Tongue (tissue), 1 donor: ENCODE measurements at regions not wholly inside any gene's neighbourhood (a gene's known extent, or its start where the extent isn't known, plus 50 kb on each side); places are given as distances from the start of the nearest gene placed in this dataset.

ENCODE experiments used
- DNase-seq: peaks from one replicate; pipeline ENCODE4 v3.0.0-alpha.2; 2015

GRCh38 chr6:143594647-143595046, 83.1 kb upstream of the PHACTR2 start:
- peak; percentile 54 for DNase-seq

- no peak for DNase-seq
Measured at GRCh38 chr6:143592335-143592734, 80.8 kb upstream of the FUCA2 start.

- no peak for DNase-seq
Measured at GRCh38 chr6:143591441-143591840, 79.9 kb upstream of the FUCA2 start.

GRCh38 chr6:143589162-143589561, 77.6 kb upstream of the FUCA2 start:
- no peak for DNase-seq

GRCh38 chr6:143586557-143586956, 75.0 kb upstream of the FUCA2 start:
- DNase-seq = no peak

- DNase-seq = peak; percentile 50
Measured at GRCh38 chr6:143585716-143586115, 74.2 kb upstream of the FUCA2 start.

GRCh38 chr6:143585241-143585640, 73.7 kb upstream of the FUCA2 start:
- no peak for DNase-seq

GRCh38 chr6:143583542-143584327, 72.2 kb upstream of the FUCA2 start:
- peak; percentile 85 for DNase-seq

- DNase-seq = no peak
Measured at GRCh38 chr6:143581835-143582480, 70.4 kb upstream of the FUCA2 start.

- peak; percentile 65 for DNase-seq
Measured at GRCh38 chr6:143579703-143580102, 68.2 kb upstream of the FUCA2 start.

GRCh38 chr6:143578054-143578453, 66.5 kb upstream of the FUCA2 start:
- DNase-seq = no peak

- peak; percentile 92 for DNase-seq
Measured at GRCh38 chr6:143575901-143576426, 64.4 kb upstream of the FUCA2 start.

- DNase-seq = peak; percentile 92
Measured at GRCh38 chr6:143575440-143575839, 63.9 kb upstream of the FUCA2 start.

- no peak for DNase-seq
Measured at GRCh38 chr6:143570147-143570853, 58.8 kb upstream of the FUCA2 start.

GRCh38 chr6:143569040-143569439, 57.5 kb upstream of the FUCA2 start:
- DNase-seq = no peak

GRCh38 chr6:143564484-143565017, 53.0 kb upstream of the FUCA2 start:
- no peak for DNase-seq

- no peak for DNase-seq
Measured at GRCh38 chr6:143562143-143562542, 50.6 kb upstream of the FUCA2 start.
